ENCODE measurements at regions not wholly inside any gene's neighbourhood (a gene's known extent, or its start where the extent isn't known, plus 50 kb on each side); places are given as distances from the start of the nearest gene placed in this dataset.

DNA sequence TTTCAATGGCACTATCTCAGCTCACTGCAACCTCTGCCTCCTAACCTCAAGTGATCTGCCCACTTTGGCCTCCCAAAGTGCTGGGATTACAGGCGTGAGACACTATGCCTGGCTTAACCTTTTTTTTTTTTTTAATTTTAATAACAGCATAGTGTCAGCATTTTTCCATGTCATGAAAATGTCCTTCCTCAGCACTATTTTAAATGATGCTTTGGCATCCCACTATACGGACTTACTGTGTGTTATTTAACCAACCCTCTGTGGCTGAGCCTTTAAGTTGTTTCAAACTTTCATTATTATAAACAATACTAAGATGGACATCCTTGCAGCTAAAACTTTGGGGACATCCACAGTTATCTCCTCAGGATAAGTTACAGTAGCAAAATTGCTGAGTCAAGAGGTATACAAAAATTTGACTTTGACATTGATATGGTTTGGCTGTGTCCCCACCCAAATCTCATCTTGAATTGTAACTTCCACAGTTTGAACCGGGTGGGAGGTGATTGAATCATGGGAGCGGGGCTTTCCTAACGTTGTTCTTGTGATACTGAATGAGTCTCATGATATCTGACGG, 123.8 kb upstream of the JARID2 start:
- ChIA-PET CTCF (no interaction called here), POLR2A (no interaction called here), SMC1A (ENCODE audit: uncharacterized antibody, unreplicated experiment) (interaction anchor here (1.5 kb wide), 1 partner anchor 8 kb away, joined by 5 read pairs; no protein-coding TSS in a partner anchor), RAD21 (ENCODE audit: unreplicated experiment) (no interaction called here)
- no peaks in the 10 kb centered on the region for H3K9me3 ChIP-seq (replicated peaks; ENCODE audit: control insufficient read depth, insufficient read depth, low read length)
- BruUV-seq (replicated peaks), result no TSS peak
- no peaks in the 10 kb centered on the region for H3K27me3 ChIP-seq (replicated peaks in 1 of 2; ENCODE audit: control insufficient read depth in 2 of 2, insufficient read depth in 2 of 2, low read length in 1 of 2)
- H3K27ac ChIP-seq (ENCODE audit: control insufficient read depth, insufficient read depth), result no peak overlapping the region
- H3K4me3 ChIP-seq, result no peak overlapping the region
- H3K79me2 ChIP-seq (ENCODE audit: control insufficient read depth, insufficient read depth, low read length), result no peaks in the 10 kb centered on the region
- intact Hi-C loops (cut with micrococcal nuclease; ENCODE audit: unreplicated experiment) (no loop called here), in situ Hi-C loops (cut with MboI) (no loop called here)
- H3K4me1 ChIP-seq (ENCODE audit: control insufficient read depth, insufficient read depth, low read length), result no peaks in the 10 kb centered on the region
- WGBS (ENCODE audit: insufficient coverage, insufficient replicate concordance, low lambda C conversion rate, missing lambda C conversion rate), result 52% methylated on average over 6 of the region's 6 CpGs
- FAIRE-seq, result no peak
- H3K36me3 ChIP-seq (ENCODE audit: control insufficient read depth in 2 of 2, insufficient read depth in 2 of 2, low read length in 1 of 2), result no peaks in the 10 kb centered on the region
- no peak overlapping the region for H3K9ac ChIP-seq (ENCODE audit: control insufficient read depth, insufficient read depth, low read length)
- H2AFZ ChIP-seq (ENCODE audit: control insufficient read depth, low read depth, low read length), result no peak overlapping the region
- H3K4me2 ChIP-seq (ENCODE audit: control insufficient read depth, insufficient read depth), result no peak overlapping the region
- ATAC-seq, result no peak
- no peaks in the 10 kb centered on the region for H4K20me1 ChIP-seq (ENCODE audit: control insufficient read depth, insufficient read depth)
- no peak for DNase-seq (ENCODE audit: low read depth, low spot score)
- TF ChIP-seq IRF4 (IDR thresholded peaks at IDR 0.05; ENCODE audit: low read depth, low read length), result no peak
- TF ChIP-seq ZNF217 (IDR thresholded peaks at IDR 0.05), result no peak
- no peak for TF ChIP-seq CBX5 (IDR thresholded peaks at IDR 0.05; ENCODE audit: low read depth)
- no peak for TF ChIP-seq PML (IDR thresholded peaks at IDR 0.05; ENCODE audit: low read length)
- no peak for TF ChIP-seq ZNF24 (IDR thresholded peaks at IDR 0.05)
- TF ChIP-seq HDAC2 (IDR thresholded peaks at IDR 0.05), result no peak
- TF ChIP-seq MYB (IDR thresholded peaks at IDR 0.05; ENCODE audit: borderline replicate concordance, low read depth, low read length), result no peak
- no peak for TF ChIP-seq NR2C1 (IDR thresholded peaks at IDR 0.05)
- TF ChIP-seq SREBF1 (IDR thresholded peaks at IDR 0.05; ENCODE audit: low read length), result no peak
- no peak for TF ChIP-seq BCL11A (IDR thresholded peaks at IDR 0.05; ENCODE audit: low read depth, low read length)
- TF ChIP-seq ATF7 (IDR thresholded peaks at IDR 0.05; ENCODE audit: low read depth), result no peak
- no peak for TF ChIP-seq RB1 (IDR thresholded peaks at IDR 0.05; ENCODE audit: borderline replicate concordance)
- TF ChIP-seq, protein P1, sequence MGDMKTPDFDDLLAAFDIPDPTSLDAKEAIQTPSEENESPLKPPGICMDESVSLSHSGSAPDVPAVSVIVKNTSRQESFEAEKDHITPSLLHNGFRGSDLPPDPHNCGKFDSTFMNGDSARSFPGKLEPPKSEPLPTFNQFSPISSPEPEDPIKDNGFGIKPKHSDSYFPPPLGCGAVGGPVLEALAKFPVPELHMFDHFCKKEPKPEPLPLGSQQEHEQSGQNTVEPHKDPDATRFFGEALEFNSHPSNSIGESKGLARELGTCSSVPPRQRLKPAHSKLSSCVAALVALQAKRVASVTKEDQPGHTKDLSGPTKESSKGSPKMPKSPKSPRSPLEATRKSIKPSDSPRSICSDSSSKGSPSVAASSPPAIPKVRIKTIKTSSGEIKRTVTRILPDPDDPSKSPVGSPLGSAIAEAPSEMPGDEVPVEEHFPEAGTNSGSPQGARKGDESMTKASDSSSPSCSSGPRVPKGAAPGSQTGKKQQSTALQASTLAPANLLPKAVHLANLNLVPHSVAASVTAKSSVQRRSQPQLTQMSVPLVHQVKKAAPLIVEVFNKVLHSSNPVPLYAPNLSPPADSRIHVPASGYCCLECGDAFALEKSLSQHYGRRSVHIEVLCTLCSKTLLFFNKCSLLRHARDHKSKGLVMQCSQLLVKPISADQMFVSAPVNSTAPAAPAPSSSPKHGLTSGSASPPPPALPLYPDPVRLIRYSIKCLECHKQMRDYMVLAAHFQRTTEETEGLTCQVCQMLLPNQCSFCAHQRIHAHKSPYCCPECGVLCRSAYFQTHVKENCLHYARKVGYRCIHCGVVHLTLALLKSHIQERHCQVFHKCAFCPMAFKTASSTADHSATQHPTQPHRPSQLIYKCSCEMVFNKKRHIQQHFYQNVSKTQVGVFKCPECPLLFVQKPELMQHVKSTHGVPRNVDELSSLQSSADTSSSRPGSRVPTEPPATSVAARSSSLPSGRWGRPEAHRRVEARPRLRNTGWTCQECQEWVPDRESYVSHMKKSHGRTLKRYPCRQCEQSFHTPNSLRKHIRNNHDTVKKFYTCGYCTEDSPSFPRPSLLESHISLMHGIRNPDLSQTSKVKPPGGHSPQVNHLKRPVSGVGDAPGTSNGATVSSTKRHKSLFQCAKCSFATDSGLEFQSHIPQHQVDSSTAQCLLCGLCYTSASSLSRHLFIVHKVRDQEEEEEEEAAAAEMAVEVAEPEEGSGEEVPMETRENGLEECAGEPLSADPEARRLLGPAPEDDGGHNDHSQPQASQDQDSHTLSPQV (IDR thresholded peaks at IDR 0.05), result no peak
- TF ChIP-seq, protein P2, sequence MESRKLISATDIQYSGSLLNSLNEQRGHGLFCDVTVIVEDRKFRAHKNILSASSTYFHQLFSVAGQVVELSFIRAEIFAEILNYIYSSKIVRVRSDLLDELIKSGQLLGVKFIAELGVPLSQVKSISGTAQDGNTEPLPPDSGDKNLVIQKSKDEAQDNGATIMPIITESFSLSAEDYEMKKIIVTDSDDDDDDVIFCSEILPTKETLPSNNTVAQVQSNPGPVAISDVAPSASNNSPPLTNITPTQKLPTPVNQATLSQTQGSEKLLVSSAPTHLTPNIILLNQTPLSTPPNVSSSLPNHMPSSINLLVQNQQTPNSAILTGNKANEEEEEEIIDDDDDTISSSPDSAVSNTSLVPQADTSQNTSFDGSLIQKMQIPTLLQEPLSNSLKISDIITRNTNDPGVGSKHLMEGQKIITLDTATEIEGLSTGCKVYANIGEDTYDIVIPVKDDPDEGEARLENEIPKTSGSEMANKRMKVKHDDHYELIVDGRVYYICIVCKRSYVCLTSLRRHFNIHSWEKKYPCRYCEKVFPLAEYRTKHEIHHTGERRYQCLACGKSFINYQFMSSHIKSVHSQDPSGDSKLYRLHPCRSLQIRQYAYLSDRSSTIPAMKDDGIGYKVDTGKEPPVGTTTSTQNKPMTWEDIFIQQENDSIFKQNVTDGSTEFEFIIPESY (IDR thresholded peaks at IDR 0.05), result no peak
- TF ChIP-seq ZBED1 (IDR thresholded peaks at IDR 0.05; ENCODE audit: borderline replicate concordance), result no peak
- TF ChIP-seq MEF2B (IDR thresholded peaks at IDR 0.05; ENCODE audit: partially characterized antibody, poor library complexity, severe bottlenecking), result no peak
- no peak for TF ChIP-seq ZBTB40 (IDR thresholded peaks at IDR 0.05; ENCODE audit: borderline replicate concordance)

Data from GM12878 (cell line).